Hematopoietic multipotent progenitor cell treated with erythropoietin and hydrocortisone succinate and interleukin-3 and kit ligand, for 15 days (in vitro differentiated cells): ENCODE measurements at regions not wholly inside any gene's neighbourhood (a gene's known extent, or its start where the extent isn't known, plus 50 kb on each side); places are given as distances from the start of the nearest gene placed in this dataset.

Source experiments
- DNase-seq: peaks from one replicate; pipeline ENCODE4 v3.0.0-alpha.2; 2015; ENCODE audit warnings: low spot score

DNA sequence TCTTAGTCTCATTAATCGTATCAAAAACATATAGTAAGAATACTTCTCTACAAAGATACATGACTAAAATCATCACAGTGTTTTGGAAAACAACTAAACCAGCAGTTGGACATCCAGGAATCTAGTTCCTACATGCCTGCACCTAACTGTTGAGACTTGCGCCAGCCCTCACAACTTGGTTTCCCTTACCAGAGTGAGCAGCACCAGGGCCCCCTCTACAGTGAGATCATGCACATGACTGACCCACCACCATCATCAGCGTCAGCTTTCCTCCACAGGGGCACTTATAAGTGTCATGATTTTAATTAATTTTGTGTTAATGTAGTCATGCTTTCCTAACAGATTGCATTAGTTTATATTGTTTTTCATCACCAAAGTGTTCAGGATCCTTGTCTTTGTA lies 1322.0 kb downstream of the EFNB2 start:
- DNase-seq, result no peak

- no peak for DNase-seq
Observed at GRCh38 chr13:105207572-105208293, 1327.7 kb downstream of the EFNB2 start.

GRCh38 chr13:105202354-105202753 lies 1333.1 kb downstream of the EFNB2 start:
- no peak for DNase-seq

DNA sequence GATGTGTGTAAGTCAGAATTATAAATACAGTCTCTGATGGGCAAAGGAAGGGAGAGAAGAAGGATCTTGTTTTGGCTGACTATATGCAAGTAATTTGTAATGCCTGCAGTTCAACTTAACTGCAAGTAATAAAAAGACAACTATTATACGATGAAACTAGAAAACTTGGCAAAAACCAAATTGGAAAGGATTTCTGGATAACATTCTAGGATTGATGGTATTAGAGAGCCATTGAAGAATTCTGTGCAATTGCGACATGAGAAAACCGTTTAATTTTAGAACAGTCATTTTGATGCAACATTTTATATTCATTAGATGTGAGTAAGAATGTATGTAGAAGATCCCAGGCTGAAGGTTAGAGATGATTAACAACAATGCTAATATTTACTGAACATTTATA lies 1334.1 kb downstream of the EFNB2 start:
- DNase-seq, result no peak

DNA sequence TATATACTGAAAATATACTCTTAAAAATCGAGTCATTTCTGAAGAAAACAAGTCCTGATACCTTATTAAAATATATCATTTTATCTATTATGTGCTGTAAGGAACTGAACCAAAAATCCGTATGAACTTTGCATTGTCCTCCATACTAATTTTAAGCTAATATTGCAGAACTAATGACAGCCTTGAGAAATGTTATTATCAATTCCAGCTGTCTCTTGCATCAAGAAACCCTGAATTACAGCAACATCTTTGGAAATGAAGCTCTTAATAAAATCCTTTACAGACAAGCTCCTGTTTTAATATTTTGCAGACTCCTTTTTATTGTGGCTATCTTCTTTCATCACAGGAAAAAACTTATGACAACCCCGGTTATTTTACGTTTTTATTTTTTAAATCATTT lies 1335.3 kb downstream of the EFNB2 start:
- no peak for DNase-seq

DNA sequence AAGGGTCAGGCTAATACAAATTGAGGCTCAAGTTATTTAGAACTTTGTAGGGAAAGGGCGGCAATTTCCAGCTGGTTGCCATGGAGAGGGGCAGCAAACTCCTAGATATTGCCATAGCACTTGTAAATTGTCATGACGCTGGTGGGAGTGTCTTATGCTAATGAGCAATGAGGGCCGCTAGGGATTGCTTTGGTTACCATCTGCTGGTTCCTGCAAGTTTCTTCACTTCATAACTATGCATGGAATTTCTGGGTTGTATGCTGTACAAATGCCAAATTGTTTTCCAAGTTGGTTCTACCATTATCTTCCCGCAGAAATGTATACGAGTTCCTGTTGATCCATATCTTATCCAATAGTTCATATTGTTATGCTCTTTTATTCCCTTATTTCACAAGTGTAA lies 1339.4 kb downstream of the EFNB2 start:
- DNase-seq, result no peak

DNA sequence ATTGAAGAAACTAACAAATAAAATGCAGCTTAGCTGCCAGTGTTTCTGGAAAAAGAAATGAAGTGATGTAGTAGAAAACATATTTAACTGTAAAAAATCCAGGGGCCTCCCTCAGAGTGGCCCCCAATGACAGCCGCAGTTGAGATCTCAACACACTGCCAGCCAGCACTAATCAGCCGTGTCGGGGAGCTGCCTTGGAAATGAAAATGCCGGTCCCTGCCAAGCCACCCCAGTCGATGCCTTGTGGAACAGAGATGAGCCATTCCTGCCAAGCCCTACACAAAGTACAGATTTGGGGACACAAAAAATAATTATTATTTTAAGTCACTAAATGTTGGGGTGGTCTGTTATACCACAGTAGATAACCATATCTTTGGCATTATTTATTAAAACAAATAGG lies 1342.4 kb downstream of the EFNB2 start:
- no peak for DNase-seq

DNA sequence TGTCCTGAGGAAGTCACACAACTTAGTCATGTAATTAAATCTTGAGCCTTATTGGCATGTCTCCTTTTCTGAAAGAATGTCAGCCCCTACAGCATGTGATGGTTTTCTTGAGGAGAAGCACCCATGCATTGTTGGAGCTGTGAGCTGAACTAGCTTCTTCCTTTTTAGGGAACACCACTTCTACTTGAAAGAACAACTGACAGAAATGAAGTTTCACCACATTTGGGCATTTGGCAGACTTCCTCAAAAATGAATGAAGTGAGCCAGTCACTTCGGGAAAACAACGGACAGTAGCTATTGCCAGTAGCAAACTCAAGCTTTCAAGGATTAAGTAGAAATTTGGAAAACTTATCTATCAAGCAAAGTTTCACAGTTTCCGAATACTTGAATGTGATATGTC lies 1351.3 kb downstream of the EFNB2 start:
- DNase-seq, result no peak

DNA sequence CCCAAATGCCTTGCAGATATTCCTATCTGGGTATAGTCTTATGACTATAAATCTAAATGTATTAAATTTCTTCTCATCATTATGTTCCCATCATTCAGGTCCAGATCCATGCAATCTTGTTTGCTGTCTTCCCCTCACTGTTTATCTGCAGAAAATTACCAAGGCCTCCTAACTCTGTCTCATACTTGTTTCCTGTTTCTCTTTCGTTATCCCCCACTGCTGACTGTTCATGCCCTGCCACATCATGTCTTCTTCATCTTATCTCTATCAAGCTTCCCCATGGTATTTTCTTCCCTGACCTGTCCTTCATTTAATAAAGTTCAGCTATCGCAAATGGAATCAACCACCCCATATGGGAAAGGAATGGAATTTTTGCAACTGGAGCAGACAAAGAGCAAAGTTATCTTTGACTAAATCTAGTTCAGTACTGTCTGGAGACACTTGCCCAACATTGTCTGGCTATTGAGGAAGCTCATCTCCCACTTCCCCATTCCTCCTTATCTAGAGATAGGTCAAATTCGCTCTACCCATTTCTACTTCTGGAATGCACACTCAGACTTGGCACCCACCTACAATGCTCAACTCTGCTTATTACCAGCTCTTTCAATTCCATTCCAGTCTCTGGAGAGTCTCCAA lies 1358.1 kb downstream of the EFNB2 start:
- no peak for DNase-seq

DNA sequence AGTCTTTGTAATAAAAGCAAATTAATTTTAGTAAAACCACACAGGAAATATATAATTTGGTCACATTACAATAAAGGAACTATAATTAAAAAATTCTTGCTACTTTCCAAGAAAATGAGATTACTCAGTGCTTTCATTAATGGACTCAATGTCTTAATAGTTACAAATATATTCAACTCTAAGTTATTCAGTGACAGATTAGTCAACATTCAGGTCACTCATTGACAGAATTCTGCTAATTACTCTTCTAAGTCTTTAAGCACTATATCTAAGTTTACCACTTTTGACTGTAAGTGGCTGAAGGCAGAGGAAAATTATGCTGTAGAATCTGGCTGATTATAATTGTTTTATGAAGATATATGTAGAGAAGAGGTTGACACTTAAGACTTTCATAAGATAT lies 1365.0 kb downstream of the EFNB2 start:
- DNase-seq, result no peak

DNA sequence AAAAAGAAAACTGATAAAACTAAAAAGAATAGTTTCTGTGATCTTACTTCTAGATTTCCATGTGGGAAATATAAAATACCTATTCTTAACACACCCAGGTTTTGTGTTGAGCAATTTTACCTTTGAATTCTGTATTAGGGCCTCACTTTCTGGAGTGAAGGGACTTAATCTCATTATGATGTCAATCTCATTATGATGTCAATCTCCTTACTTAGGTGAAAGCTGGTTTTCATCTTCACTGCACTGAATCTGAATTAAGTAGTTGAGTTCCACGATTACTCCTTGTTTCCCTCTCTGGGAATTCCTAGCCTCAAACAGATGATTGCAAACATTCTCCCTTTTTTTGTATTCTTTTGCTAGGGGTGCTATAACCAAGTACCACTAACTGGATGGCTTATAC lies 1367.2 kb downstream of the EFNB2 start:
- DNase-seq, result no peak

DNA sequence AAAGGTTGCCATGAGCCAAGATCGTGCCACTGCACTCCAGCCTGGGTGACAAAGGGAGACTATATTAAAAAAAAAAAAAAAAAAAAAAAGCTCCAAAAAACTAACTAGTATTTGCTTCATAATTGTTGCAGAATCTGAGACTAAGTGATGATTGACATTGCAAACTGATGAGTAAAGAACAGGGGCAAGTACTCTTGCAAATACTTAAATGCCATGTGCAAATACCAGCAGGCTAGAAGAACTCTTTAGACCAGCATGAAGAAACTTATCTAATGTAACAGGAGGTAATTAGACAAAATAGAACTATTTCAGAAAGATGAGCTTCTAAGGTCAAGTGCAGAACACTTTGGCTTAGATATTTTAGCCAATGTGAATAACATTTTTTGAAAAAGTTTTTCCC lies 1368.1 kb downstream of the EFNB2 start:
- DNase-seq, result no peak

GRCh38 chr13:105165449-105166125 lies 1369.9 kb downstream of the EFNB2 start:
- no peak for DNase-seq

DNA sequence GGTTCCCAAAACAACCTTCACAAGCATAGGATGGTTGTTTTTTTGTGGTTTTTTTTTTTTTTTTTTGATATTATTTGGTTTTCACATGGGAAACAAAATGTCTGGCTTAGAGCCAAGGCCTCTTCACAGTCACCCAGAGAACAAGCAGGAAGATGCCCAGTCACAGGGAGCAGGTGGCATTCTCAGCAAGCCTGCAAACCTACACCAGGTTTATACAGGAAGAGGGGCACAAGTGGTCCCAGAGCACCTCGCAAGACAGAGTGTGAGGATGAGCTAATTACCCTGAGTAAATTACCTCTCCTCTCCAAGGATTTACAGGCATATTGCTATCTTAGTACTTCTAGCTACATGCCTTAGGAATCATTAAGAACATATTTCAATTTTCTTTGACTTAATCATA lies 1375.6 kb downstream of the EFNB2 start:
- DNase-seq, result no peak

- no peak for DNase-seq
Observed at GRCh38 chr13:105153611-105154010, 1381.9 kb downstream of the EFNB2 start.

GRCh38 chr13:105151639-105152038 lies 1383.8 kb downstream of the EFNB2 start:
- DNase-seq, result no peak

GRCh38 chr13:105147461-105147860 lies 1388.0 kb downstream of the EFNB2 start:
- DNase-seq, result no peak

- no peak for DNase-seq
Observed at GRCh38 chr13:105144936-105145335, 1390.5 kb downstream of the EFNB2 start.

GRCh38 chr13:105144020-105144419 lies 1391.4 kb downstream of the EFNB2 start:
- DNase-seq, result no peak

DNA sequence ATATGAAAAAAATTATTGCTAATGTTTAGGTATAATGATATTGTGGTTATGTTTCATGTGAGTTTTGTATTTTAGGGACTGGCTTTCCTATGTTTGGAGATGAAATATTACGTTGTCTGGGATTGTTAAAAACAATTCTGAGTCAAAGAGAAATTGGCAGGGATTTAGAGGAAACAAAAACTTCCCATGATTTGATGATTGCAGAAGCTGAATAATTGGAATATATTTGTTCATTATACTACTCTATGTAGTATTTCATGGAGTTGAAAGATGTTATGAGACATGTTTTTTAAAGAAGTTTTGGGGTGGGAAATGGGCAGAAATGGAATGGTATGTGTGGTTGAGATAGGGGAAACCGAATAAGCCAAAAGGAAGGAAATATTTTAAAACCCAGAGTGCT lies 1392.9 kb downstream of the EFNB2 start:
- no peak for DNase-seq

DNA sequence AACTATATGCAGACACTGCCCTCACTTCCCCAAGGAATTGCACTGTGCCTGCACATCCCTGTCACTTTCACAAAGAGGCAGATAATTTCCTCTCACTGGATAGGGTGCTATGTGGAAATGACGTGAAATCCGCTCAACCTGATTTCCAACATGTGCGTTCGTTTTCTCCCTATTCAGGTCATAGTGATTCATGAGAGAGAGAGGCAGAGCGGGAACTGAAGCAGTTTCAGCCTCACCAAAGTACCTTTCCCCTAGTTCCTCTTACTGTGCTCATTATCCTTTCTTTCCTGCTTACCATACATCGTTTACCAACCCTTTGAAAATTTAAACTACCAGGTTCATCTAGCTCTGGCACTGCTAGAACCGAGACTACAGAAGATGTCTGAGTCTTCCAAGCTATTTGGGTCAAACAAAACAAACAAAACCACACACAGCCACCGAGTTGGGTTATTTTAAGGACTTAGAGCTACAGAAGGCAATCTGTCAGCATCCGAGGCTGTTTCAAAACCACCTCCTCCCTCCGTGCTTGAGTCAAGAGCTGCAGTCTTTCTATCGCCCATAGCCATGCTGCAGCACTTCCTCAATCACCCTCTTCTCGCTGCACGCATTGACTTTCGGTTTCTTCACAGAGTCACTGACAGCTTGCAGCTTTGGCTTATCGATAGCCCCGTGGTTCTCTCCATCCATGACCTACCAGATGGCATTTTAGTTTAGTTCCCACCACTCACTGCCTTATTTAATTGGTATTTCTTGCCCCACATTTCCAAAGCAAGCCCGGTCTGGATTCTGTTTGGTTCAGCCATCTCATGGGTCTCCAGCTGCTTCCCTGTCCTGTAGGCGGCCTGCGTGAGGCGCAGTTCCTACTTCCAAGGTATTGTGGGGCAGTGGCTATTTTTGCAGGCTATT lies 1395.8 kb downstream of the EFNB2 start:
- peak; percentile 41 for DNase-seq

DNA sequence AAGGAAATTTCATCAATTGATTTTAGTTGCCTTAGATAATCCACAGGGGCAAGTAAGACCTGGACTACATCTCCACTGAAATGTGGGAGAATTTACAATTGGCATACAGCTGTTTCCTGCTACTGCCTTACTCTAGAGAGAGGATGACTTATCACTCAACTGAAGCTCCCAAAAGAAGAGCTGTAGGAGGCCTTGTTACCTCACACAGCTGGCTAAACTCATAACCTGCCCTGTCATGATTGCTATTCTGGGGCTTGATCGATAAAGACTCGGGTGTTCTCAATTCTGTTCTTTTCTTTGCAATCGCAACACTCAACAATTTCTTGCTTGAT lies 1396.4 kb downstream of the EFNB2 start:
- peak; percentile 3 for DNase-seq
